GM18502 (cell line): ENCODE measurements at regions not wholly inside any gene's neighbourhood (a gene's known extent, or its start where the extent isn't known, plus 50 kb on each side); places are given as distances from the start of the nearest gene placed in this dataset.
"Not testable (repeated sequence)": the region's sequence is repeated elsewhere in the genome, so short reads cannot be mapped to it uniquely, and the experiment has no call there.

Source experiments
- ATAC-seq: cut with Tn5 transposase; IDR thresholded peaks from one replicate; pipeline ENCODE4 v1.9.1; 2021; ENCODE audit warnings: mild to moderate bottlenecking; ENCODE audit not compliant: unreplicated experiment, poor library complexity

GRCh38 chr5:102154791-102155605 lies 141.1 kb downstream of the SLCO4C1 start:
- ATAC-seq, result not testable (repeated sequence)

- no peak for ATAC-seq
Measured at GRCh38 chr5:102154291-102154690, 141.8 kb downstream of the SLCO4C1 start.

GRCh38 chr5:102153003-102153759 lies 142.9 kb downstream of the SLCO4C1 start:
- peak; percentile 74 for ATAC-seq

- no peak for ATAC-seq
Measured at GRCh38 chr5:102139029-102139428, 157.1 kb downstream of the SLCO4C1 start.

DNA sequence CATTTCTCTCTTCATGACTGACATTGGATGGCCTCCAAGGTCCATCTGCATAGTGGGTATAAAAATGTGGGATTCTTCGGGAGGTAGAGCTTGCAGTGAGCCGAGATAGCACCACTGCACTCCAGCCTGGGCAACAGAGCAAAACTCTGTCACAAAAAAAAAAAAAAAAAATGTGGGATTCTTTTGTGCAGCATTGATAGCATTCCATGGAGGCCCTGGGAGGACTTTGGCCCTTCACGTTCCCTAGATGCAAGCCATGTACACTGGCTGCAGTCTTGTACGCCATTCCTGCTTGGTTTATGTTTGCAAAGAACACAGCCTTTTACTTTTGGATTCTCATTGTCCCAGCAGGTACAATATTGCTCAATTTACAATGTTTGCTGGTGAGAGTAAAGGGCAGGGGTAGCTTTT lies 157.8 kb downstream of the SLCO4C1 start:
- no peak for ATAC-seq

DNA sequence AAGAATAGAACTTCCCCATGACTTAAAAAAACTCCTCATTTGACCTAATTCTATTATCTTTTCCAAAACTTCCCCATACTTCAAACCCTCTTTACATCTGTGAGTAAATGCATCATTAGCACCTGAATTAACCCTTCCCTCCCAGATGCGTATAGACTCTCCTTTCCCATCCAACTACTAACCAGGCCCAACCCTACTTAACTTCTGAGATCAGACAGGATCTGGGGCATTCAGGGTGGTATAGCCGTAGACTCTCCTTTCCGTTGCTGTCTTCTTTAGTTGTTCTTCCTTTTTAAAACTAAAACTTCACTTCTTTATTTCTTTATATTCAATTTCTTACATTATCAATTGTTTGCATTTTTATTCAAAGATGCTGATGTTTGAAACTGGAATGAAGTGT lies 165.2 kb downstream of the SLCO4C1 start:
- no peak for ATAC-seq

DNA sequence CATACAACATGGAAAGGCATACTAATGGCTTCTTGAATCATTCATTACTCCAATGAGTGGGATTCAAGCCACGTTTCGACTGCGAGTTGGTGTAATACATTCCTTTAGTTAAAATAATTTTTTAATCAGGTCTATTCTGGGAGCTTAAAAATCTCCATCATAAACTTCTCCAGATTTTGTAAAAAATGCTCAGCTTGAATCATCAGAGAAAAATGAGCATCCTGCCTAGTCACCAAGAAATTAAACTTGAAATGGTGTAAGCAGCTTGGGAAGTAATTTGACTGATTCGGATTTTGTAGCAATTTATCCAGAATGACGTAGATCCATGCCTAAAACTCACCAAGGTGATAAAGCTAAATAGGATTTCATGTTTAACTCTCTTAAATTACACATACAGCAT lies 165.7 kb downstream of the SLCO4C1 start:
- no peak for ATAC-seq

GRCh38 chr5:102119252-102119651 lies 176.8 kb downstream of the SLCO4C1 start:
- no peak for ATAC-seq

DNA sequence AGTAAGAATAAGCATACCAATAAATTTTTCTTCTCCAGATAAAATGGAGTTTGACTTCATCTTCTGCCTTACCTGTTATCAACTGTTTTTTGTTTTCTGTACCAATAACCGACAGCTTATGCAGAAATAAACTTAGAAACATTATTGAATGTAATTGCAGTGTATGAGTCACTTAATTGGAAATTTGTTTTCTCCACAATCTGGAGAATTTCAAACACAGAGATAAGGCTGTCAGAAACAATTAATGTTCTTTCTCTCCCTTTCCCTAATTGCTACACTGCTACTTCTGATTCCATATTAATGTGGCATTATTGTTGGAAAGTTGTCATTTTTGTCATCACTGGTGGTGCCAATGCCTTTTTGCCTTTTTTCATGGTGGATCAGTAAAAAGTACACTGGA lies 180.3 kb downstream of the SLCO4C1 start:
- ATAC-seq, result no peak

DNA sequence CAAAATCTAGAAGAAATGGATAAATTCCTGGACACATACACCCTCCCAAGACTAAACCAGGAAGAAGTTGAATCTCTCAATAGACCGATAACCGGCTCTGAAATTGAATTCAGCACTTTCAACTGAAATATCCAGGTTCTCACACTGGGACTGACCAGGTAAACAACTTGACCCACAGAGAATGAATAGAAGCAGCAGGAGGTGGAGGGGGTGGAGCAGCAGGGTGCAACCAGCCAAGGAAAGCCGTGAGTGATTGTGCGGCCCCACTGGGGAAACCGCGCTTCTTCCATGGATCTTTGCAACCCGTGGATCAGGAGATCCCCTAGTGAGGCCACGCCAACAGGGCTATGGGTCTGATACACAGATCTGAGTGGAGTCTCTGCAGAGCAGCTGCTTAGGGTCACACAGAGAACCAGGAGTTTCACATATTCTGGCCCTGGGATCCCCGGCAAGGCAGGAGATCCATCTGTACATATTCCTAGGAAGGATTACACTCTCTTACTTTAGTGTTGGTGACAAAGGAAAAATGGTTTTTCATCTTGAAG lies 181.5 kb downstream of the SLCO4C1 start:
- ATAC-seq, result no peak

DNA sequence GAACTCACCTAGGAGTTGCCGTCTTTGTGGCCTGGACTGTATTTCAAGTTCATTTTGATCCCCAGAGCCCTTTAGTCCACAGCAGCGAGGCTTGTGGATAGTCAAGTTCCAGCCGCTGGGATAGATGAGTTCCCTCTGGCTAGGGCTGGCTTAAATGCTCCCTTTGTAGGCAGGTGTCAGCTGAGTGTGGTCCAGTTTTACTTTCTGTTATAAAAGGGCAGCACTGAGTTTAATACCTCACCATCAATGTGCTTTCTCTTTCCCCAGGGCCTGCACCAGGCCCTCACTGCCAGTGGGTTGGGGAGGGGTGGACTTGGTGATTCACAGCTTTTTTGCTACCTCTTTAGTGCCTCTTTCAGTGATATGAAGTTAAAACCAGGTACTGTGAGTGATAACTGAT lies 188.2 kb downstream of the SLCO4C1 start:
- no peak for ATAC-seq

- ATAC-seq, result no peak
Measured at GRCh38 chr5:102106599-102106998, 189.5 kb downstream of the SLCO4C1 start.

- no peak for ATAC-seq
Measured at GRCh38 chr5:102099766-102100331, 196.2 kb downstream of the SLCO4C1 start.

DNA sequence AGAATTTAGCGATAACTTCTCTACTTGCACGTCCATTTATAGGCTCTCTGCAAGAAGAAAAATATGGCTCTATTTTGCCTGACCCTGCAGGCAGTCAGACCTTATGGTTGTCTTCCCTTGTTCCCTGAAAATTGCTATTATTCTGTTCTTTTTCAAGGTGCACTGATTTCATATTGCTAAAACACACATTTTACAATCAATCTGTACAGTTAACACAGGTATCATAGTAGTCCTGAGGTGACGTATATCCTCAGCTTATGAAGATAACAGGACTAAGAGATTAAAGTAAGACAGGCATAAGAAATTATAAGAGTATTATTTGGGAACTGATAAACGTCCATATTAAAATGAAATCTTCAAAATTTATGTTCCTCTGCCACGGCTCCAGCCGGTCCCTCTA lies 197.0 kb downstream of the SLCO4C1 start:
- ATAC-seq, result not testable (repeated sequence)

- ATAC-seq, result not testable (repeated sequence)
Measured at GRCh38 chr5:102098606-102099005, 197.5 kb downstream of the SLCO4C1 start.

- peak; percentile 83 for ATAC-seq
Measured at GRCh38 chr5:102090770-102091169, 205.3 kb downstream of the SLCO4C1 start.

GRCh38 chr5:102089883-102090282 lies 206.2 kb downstream of the SLCO4C1 start:
- ATAC-seq, result no peak

DNA sequence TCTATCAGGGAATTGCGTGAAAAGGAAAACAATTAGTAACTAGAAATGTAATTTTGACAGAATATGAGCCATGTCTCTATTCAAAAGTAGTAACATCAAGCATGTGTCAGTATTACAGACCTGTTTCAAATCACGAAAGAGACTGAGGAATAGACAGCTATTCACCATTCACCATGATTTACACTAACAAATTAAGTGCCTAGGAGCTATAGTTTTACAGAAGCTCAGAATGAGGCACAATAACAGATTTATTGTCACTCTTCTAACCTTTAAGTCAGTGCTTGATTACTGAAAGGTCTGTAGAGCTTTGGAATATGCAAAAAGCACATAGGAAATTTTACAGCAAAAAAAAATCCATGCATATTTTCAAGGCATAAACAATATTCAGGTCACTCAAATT lies 208.2 kb downstream of the SLCO4C1 start:
- no peak for ATAC-seq

DNA sequence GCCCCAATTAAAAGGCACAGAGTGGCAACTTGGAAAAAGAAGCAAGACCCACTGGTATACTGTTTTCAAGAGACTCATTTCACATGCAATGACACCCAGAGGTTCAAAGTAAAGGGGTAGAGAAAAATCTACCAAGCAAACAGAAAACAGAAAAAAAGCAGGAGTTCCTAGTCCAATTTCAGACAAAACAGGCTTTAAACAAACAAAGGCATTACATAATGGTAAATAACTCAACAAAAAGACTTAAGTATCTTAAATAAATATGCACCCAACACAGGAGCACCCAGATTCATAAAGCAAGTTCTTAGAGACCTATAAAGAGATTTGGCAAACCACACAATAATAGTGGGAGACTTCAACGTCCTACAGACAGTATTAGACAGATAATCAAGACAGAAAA lies 215.8 kb downstream of the SLCO4C1 start:
- no peak for ATAC-seq

- no peak for ATAC-seq
Measured at GRCh38 chr5:102077920-102078319, 218.2 kb downstream of the SLCO4C1 start.

GRCh38 chr5:102069974-102070373 lies 226.1 kb downstream of the SLCO4C1 start:
- no peak for ATAC-seq
